ENCODE measurements at regions not wholly inside any gene's neighbourhood (a gene's known extent, or its start where the extent isn't known, plus 50 kb on each side); places are given as distances from the start of the nearest gene placed in this dataset.

DNA sequence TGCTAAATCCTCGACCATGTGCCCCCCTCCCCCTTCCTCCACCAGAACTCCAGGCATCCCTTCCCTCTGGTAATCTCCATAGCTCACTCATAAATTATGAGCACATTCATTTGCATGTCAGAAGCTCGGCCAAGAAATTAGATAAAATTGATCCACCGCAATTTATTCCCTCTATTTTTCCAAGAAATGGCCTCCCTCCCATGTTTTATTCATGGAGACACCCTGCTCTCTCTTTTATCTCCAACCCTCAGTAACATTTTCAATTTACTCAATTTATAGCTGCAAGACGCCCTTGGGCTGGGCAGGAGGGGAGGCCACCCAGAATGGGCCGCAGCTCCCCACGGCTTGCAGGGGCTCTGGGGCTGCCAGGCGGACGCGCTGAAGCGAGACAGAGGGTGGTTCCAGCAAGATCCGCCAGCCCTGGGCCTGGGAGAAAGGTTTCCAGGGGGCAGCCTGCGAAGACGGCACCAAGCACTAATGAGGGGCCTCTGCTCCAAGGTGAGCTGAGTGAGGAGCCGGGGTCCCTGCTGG lies 54.7 kb upstream of the ZNF423 start:
- Histone ChIP-seq H3K27me3 (ENCODE audit: control insufficient read depth, insufficient read depth, low read length) (no peaks in the 10 kb centered on the region), H3K27ac (ENCODE audit: low read length) (no peak overlapping the region), H3K4me3 (ENCODE audit: low read length) (no peak overlapping the region), H3K36me3 (ENCODE audit: control insufficient read depth, insufficient read depth, low read length) (no peaks in the 10 kb centered on the region), H3K9me3 (ENCODE audit: control insufficient read depth, insufficient read depth, low read length) (no peaks in the 10 kb centered on the region), H3K4me1 (ENCODE audit: control insufficient read depth, insufficient read depth, low read length) (peaks cover 2% of the 10 kb centered on the region; the same call in 1 of the 2 replicates)
- WGBS (ENCODE audit: insufficient coverage, insufficient read length): no CpG with 5 or more reads among the region's 14 CpGs
- no peak for DNase-seq (ENCODE audit: low read depth, low spot score)

DNA sequence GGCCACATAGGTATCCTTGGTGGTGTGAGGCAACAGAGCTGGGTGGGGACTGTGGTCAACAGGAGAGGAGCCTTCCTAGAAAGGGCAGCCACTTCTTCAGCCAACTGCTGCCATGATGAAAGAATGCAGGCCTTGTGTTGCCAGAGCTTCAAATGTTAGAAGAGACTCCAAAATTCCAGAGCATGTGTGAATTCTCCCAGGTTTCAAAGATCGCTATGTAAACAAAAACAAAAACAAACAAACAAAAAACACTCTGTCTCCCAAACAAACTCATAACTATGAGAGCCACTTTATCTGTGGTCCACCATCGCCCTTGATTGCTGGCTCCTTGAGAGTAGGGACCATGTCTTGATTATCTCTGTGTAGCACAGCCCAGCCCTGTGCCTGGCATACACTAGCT lies 55.5 kb upstream of the ZNF423 start:
- no peak for DNase-seq (ENCODE audit: low read depth, low spot score)
- Histone ChIP-seq H3K36me3 (ENCODE audit: control insufficient read depth, insufficient read depth, low read length) (no peaks in the 10 kb centered on the region), H3K9me3 (ENCODE audit: control insufficient read depth, insufficient read depth, low read length) (no peaks in the 10 kb centered on the region), H3K27ac (ENCODE audit: low read length) (no peak overlapping the region), H3K27me3 (ENCODE audit: control insufficient read depth, insufficient read depth, low read length) (no peaks in the 10 kb centered on the region), H3K4me1 (ENCODE audit: control insufficient read depth, insufficient read depth, low read length) (peaks cover 2% of the 10 kb centered on the region; the same call in 1 of the 2 replicates), H3K4me3 (ENCODE audit: low read length) (no peak overlapping the region)
- no CpG with 5 or more reads among the region's 2 CpGs for WGBS (ENCODE audit: insufficient coverage, insufficient read length)

GRCh38 chr16:49912721-49913120 lies 56.8 kb upstream of the ZNF423 start:
- Histone ChIP-seq H3K4me1 (ENCODE audit: control insufficient read depth, insufficient read depth, low read length) (peaks cover 2% of the 10 kb centered on the region; the same call in 1 of the 2 replicates), H3K36me3 (ENCODE audit: control insufficient read depth, insufficient read depth, low read length) (no peaks in the 10 kb centered on the region), H3K27me3 (ENCODE audit: control insufficient read depth, insufficient read depth, low read length) (no peaks in the 10 kb centered on the region), H3K9me3 (ENCODE audit: control insufficient read depth, insufficient read depth, low read length) (no peaks in the 10 kb centered on the region), H3K4me3 (ENCODE audit: low read length) (no peak overlapping the region), H3K27ac (ENCODE audit: low read length) (no peak overlapping the region)
- DNase-seq (ENCODE audit: low read depth, low spot score): no peak
- no CpG with 5 or more reads among the region's 4 CpGs for WGBS (ENCODE audit: insufficient coverage, insufficient read length)

- Histone ChIP-seq H3K27ac (ENCODE audit: low read length) (no peak overlapping the region), H3K9me3 (ENCODE audit: control insufficient read depth, insufficient read depth, low read length) (no peaks in the 10 kb centered on the region), H3K27me3 (ENCODE audit: control insufficient read depth, insufficient read depth, low read length) (no peaks in the 10 kb centered on the region), H3K4me1 (ENCODE audit: control insufficient read depth, insufficient read depth, low read length) (peaks cover 2% of the 10 kb centered on the region; the same call in 1 of the 2 replicates), H3K36me3 (ENCODE audit: control insufficient read depth, insufficient read depth, low read length) (no peaks in the 10 kb centered on the region), H3K4me3 (ENCODE audit: low read length) (no peak overlapping the region)
- no peak for DNase-seq (ENCODE audit: low read depth, low spot score)
- no CpG with 5 or more reads among the region's 6 CpGs for WGBS (ENCODE audit: insufficient coverage, insufficient read length)
These were observed 57.8 kb upstream of the ZNF423 start for GRCh38 chr16:49913720-49914119.

DNA sequence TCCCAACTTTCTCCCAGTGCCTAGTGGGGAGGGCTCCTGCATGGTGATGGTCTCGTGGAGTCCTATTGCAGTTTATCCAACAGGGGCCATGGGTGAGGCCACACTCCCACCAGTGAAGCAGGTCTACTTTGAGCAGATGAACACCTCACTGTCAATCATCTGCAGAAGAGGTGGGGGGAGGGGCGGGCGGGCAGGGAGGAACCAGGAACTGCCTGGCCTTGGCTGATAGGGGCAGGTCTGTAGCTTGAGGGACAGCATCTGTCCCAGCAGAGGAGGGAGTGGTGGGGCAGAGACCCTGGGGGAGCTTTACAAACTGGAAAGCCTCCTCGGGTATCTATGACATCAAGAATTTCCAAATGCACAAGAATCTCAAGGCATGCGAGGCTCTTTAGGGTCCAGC lies 58.7 kb upstream of the ZNF423 start:
- no peaks in the 10 kb centered on the region for H3K9me3 ChIP-seq (ENCODE audit: control insufficient read depth, insufficient read depth, low read length)
- H3K27me3 ChIP-seq (ENCODE audit: control insufficient read depth, insufficient read depth, low read length): no peaks in the 10 kb centered on the region
- H3K36me3 ChIP-seq (ENCODE audit: control insufficient read depth, insufficient read depth, low read length): no peaks in the 10 kb centered on the region
- no CpG with 5 or more reads among the region's 5 CpGs for WGBS (ENCODE audit: insufficient coverage, insufficient read length)
- no peak overlapping the region for H3K27ac ChIP-seq (ENCODE audit: low read length)
- no peak overlapping the region for H3K4me3 ChIP-seq (ENCODE audit: low read length)
- H3K4me1 ChIP-seq (ENCODE audit: control insufficient read depth, insufficient read depth, low read length): peaks cover 2% of the 10 kb centered on the region; the same call in 1 of the 2 replicates
- no peak for DNase-seq (ENCODE audit: low read depth, low spot score)

DNA sequence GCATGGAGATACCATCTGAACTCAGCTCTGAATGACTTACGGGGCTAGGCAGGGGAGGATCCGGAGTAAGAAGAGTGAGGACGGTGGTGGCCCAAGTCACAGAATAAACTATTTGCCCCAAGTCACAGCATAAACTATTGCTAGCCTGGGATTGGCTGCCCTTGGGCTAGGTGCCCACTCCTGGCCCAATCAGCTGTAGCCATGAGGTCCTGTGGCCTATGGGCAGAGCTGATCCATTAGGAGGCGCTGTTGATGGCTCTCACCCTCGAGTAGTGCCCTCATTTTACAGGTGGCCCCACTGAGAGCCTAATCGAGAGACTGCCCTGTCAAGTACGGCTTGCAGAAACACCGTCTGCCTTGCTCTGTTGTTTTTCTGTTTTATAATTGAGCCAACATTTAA lies 62.3 kb upstream of the ZNF423 start:
- H3K36me3 ChIP-seq (ENCODE audit: control insufficient read depth, insufficient read depth, low read length): no peaks in the 10 kb centered on the region
- H3K9me3 ChIP-seq (ENCODE audit: control insufficient read depth, insufficient read depth, low read length): no peaks in the 10 kb centered on the region
- no peak overlapping the region for H3K4me3 ChIP-seq (ENCODE audit: low read length)
- no peak overlapping the region for H3K27ac ChIP-seq (ENCODE audit: low read length)
- peak; percentile 39 for DNase-seq (ENCODE audit: low read depth, low spot score)
- H3K27me3 ChIP-seq (ENCODE audit: control insufficient read depth, insufficient read depth, low read length): no peaks in the 10 kb centered on the region
- no peaks in the 10 kb centered on the region; the same call in 1 of the 2 replicates for H3K4me1 ChIP-seq (ENCODE audit: control insufficient read depth, insufficient read depth, low read length)
- no CpG with 5 or more reads among the region's 8 CpGs for WGBS (ENCODE audit: insufficient coverage, insufficient read length)

DNA sequence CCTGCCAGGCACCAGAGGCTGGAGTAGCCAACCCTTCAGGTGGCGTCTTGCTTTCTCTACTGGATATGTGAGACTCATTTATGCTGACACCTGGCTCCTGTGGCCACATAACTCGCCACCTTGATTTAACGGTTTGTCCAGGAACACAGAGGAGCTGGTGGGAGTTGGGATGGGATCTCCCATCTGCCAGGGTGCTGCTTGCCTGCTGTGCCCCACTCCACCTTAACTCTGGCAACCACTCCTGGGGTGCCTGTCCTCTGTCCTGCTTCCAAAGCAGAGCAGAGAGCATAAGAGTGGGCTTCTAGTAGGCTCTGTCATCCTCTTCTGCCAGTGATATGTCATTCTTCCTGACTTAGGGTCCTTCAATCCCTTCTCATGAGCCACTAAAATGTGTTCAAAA lies 63.4 kb upstream of the ZNF423 start:
- Histone ChIP-seq H3K4me1 (ENCODE audit: control insufficient read depth, insufficient read depth, low read length) (no peaks in the 10 kb centered on the region; the same call in 1 of the 2 replicates), H3K27me3 (ENCODE audit: control insufficient read depth, insufficient read depth, low read length) (no peaks in the 10 kb centered on the region), H3K27ac (ENCODE audit: low read length) (no peak overlapping the region), H3K9me3 (ENCODE audit: control insufficient read depth, insufficient read depth, low read length) (no peaks in the 10 kb centered on the region), H3K4me3 (ENCODE audit: low read length) (no peak overlapping the region), H3K36me3 (ENCODE audit: control insufficient read depth, insufficient read depth, low read length) (no peaks in the 10 kb centered on the region)
- DNase-seq (ENCODE audit: low read depth, low spot score): no peak
- WGBS (ENCODE audit: insufficient coverage, insufficient read length): no CpG with 5 or more reads among the region's 3 CpGs

DNA sequence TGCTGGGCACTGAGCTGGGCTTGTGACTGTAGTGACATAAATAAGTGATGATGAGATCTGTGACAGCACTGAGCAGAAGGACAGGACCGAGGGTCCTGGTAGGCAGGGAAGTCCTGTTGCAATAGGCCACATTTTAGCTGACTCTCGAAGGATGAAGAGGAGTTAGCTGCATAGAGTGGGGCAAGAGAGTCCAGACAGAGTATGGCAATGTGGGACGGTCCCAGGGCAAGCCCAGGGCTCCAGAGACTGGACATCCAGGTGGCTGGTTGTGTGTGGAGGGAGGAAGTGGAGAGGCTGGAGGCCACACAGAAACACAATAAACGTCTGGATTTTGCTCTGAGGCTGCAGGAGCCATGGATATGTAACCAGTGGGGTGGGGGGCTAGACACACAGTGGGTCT lies 64.5 kb upstream of the ZNF423 start:
- DNase-seq (ENCODE audit: low read depth, low spot score): no peak
- Histone ChIP-seq H3K36me3 (ENCODE audit: control insufficient read depth, insufficient read depth, low read length) (no peaks in the 10 kb centered on the region), H3K27me3 (ENCODE audit: control insufficient read depth, insufficient read depth, low read length) (no peaks in the 10 kb centered on the region), H3K9me3 (ENCODE audit: control insufficient read depth, insufficient read depth, low read length) (no peaks in the 10 kb centered on the region), H3K4me3 (ENCODE audit: low read length) (no peak overlapping the region), H3K4me1 (ENCODE audit: control insufficient read depth, insufficient read depth, low read length) (no peaks in the 10 kb centered on the region; the same call in 1 of the 2 replicates), H3K27ac (ENCODE audit: low read length) (no peak overlapping the region)
- WGBS (ENCODE audit: insufficient coverage, insufficient read length): no CpG with 5 or more reads among the region's 4 CpGs

GRCh38 chr16:49921106-49921505 lies 65.2 kb upstream of the ZNF423 start:
- Histone ChIP-seq H3K36me3 (ENCODE audit: control insufficient read depth, insufficient read depth, low read length) (no peaks in the 10 kb centered on the region), H3K9me3 (ENCODE audit: control insufficient read depth, insufficient read depth, low read length) (no peaks in the 10 kb centered on the region), H3K4me1 (ENCODE audit: control insufficient read depth, insufficient read depth, low read length) (no peaks in the 10 kb centered on the region; the same call in 1 of the 2 replicates), H3K27ac (ENCODE audit: low read length) (no peak overlapping the region), H3K27me3 (ENCODE audit: control insufficient read depth, insufficient read depth, low read length) (no peaks in the 10 kb centered on the region), H3K4me3 (ENCODE audit: low read length) (no peak overlapping the region)
- no peak for DNase-seq (ENCODE audit: low read depth, low spot score)
- WGBS (ENCODE audit: insufficient coverage, insufficient read length): no CpG with 5 or more reads among the region's 8 CpGs

- H3K4me3 ChIP-seq (ENCODE audit: low read length): no peak overlapping the region
- H3K27ac ChIP-seq (ENCODE audit: low read length): no peak overlapping the region
- DNase-seq (ENCODE audit: low read depth, low spot score): peak; percentile 64
- H3K36me3 ChIP-seq (ENCODE audit: control insufficient read depth, insufficient read depth, low read length): no peaks in the 10 kb centered on the region
- no peaks in the 10 kb centered on the region for H3K9me3 ChIP-seq (ENCODE audit: control insufficient read depth, insufficient read depth, low read length)
- no peaks in the 10 kb centered on the region for H3K27me3 ChIP-seq (ENCODE audit: control insufficient read depth, insufficient read depth, low read length)
- H3K4me1 ChIP-seq (ENCODE audit: control insufficient read depth, insufficient read depth, low read length): no peaks in the 10 kb centered on the region; the same call in 1 of the 2 replicates
- no CpG with 5 or more reads among the region's 6 CpGs for WGBS (ENCODE audit: insufficient coverage, insufficient read length)
These were observed 66.0 kb upstream of the ZNF423 start for GRCh38 chr16:49921791-49922456.

DNA sequence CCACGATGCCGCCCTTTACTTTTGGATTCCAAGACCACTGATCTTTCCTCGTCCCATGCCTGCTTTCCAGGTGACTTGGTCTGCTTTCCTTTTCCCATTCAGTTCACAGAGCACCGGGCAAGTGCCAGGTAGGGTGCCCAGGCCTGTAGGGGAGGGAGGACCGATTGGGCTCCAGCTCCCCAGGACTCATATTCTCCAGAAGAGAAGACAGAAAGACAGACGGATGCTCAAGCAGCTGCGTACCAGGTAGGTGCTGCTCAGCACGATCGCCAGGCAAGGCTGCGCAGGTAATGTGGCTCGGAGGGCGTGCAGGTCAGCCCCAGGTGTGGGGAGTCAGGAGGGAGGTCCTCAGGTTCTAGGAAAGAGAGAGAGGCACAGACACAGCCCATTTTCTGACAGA lies 67.5 kb upstream of the ZNF423 start:
- Histone ChIP-seq H3K27me3 (ENCODE audit: control insufficient read depth, insufficient read depth, low read length) (no peaks in the 10 kb centered on the region), H3K27ac (ENCODE audit: low read length) (no peak overlapping the region)
- WGBS (ENCODE audit: insufficient coverage, insufficient read length): no CpG with 5 or more reads among the region's 12 CpGs

More for the DNA sequence above, 67.5 kb upstream of the ZNF423 start:
- no peaks in the 10 kb centered on the region for H3K9me3 ChIP-seq (ENCODE audit: control insufficient read depth, insufficient read depth, low read length)
- H3K4me1 ChIP-seq (ENCODE audit: control insufficient read depth, insufficient read depth, low read length): no peaks in the 10 kb centered on the region; the same call in 1 of the 2 replicates
- no peak for DNase-seq (ENCODE audit: low read depth, low spot score)
- no peaks in the 10 kb centered on the region for H3K36me3 ChIP-seq (ENCODE audit: control insufficient read depth, insufficient read depth, low read length)
- no peak overlapping the region for H3K4me3 ChIP-seq (ENCODE audit: low read length)
